Neuronal stem cell (in vitro differentiated cells): ENCODE measurements at regions not wholly inside any gene's neighbourhood (a gene's known extent, or its start where the extent isn't known, plus 50 kb on each side); places are given as distances from the start of the nearest gene placed in this dataset.

Experiments used
- DNase-seq: peaks from one replicate; pipeline ENCODE4 v3.0.0-alpha.2; 2013; ENCODE audit warnings: low spot score
- H2AFZ ChIP-seq: one replicate; pipeline ENCODE4 v1.6.1; 2013; ENCODE audit warnings: mild to moderate bottlenecking, low read length, inconsistent platforms
- H2AK5ac ChIP-seq: 2 replicates; pipeline ENCODE4 v1.6.1; 2013; ENCODE audit warnings: low read depth, mild to moderate bottlenecking, inconsistent platforms, low read length, moderate library complexity, mixed read lengths
- H2BK120ac ChIP-seq: 2 replicates; pipeline ENCODE4 v1.6.1; 2013; ENCODE audit warnings: low read depth, mild to moderate bottlenecking, inconsistent platforms, low read length, moderate library complexity, mixed read lengths
- H2BK12ac ChIP-seq: one replicate; pipeline ENCODE4 v1.6.1; 2013; ENCODE audit warnings: low read length, inconsistent platforms
- H2BK15ac ChIP-seq: 2 replicates; pipeline ENCODE4 v1.6.1; 2013; ENCODE audit warnings: mild to moderate bottlenecking, low read length, inconsistent platforms, mixed read lengths
- H2BK5ac ChIP-seq: one replicate; pipeline ENCODE4 v1.6.1; 2013; ENCODE audit warnings: inconsistent platforms, mild to moderate bottlenecking, low read length, moderate library complexity
- H3K14ac ChIP-seq: one replicate; pipeline ENCODE4 v1.6.1; 2013; ENCODE audit warnings: low read length, inconsistent platforms
- H3K18ac ChIP-seq: 2 replicates; pipeline ENCODE4 v1.6.1; 2013; ENCODE audit warnings: low read length, inconsistent platforms
- H3K23ac ChIP-seq: 2 replicates; pipeline ENCODE4 v1.6.1; 2013; ENCODE audit warnings: low read depth, mild to moderate bottlenecking, mixed read lengths, low read length, inconsistent platforms; ENCODE audit not compliant: poor library complexity
- H3K27ac ChIP-seq: replicated peaks from 3 replicates; pipeline ENCODE4 v1.5.1; 2013; ENCODE audit warnings: low read length, inconsistent platforms
- H3K27me3 ChIP-seq, 3 experiments: 2 replicates each; pipeline ENCODE4 v1.6.1; 2013; ENCODE audit warnings: low read length in 3 of 3, mild to moderate bottlenecking in 2 of 3, inconsistent platforms in 1 of 3, low read depth in 1 of 3, mixed read lengths in 1 of 3, moderate library complexity in 1 of 3; ENCODE audit not compliant: control insufficient read depth in 3 of 3, insufficient read depth in 3 of 3
- H3K36me3 ChIP-seq, 2 donors: replicated peaks in 1 of 2; 2 replicates each; pipeline ENCODE4 v1.6.1; 2013; ENCODE audit warnings: low read length in 2 of 2; ENCODE audit not compliant: control insufficient read depth in 2 of 2, insufficient read depth in 2 of 2
- H3K4ac ChIP-seq: 2 replicates; pipeline ENCODE4 v1.6.1; 2013; ENCODE audit warnings: inconsistent platforms, mild to moderate bottlenecking, low read length, moderate library complexity
- H3K4me1 ChIP-seq, 2 donors: 1 replicate in 1 of 2; 2 replicates in 1 of 2; pipeline ENCODE4 v1.6.1; 2013; ENCODE audit warnings: low read length in 2 of 2, low read depth in 1 of 2; ENCODE audit not compliant: control insufficient read depth in 2 of 2, insufficient read depth in 1 of 2
- H3K4me2 ChIP-seq: one replicate; pipeline ENCODE4 v1.6.1; 2013; ENCODE audit warnings: mild to moderate bottlenecking, low read length, inconsistent platforms; ENCODE audit not compliant: insufficient read depth, poor library complexity, severe bottlenecking
- H3K4me3 ChIP-seq, 2 donors: 2 replicates each; pipeline ENCODE4 v1.5.1; 2013; ENCODE audit warnings: low read length in 2 of 2, mild to moderate bottlenecking in 2 of 2, inconsistent platforms in 1 of 2, moderate library complexity in 1 of 2
- H3K79me1 ChIP-seq: one replicate; pipeline ENCODE4 v1.6.1; 2013; ENCODE audit warnings: low read depth, mild to moderate bottlenecking, inconsistent platforms, low read length, moderate library complexity
- H3K9ac ChIP-seq: one replicate; pipeline ENCODE4 v1.6.1; 2013; ENCODE audit warnings: mild to moderate bottlenecking, low read depth, low read length, inconsistent platforms; ENCODE audit not compliant: poor library complexity
- H3K9me3 ChIP-seq, 2 donors: replicated peaks in 1 of 2; 2 replicates each; pipeline versions ENCODE3 to v1.6.1; 2013; ENCODE audit warnings: low read length in 2 of 2, mild to moderate bottlenecking in 2 of 2, inconsistent platforms in 1 of 2, low read depth in 1 of 2, mixed read lengths in 1 of 2, moderate library complexity in 1 of 2; ENCODE audit not compliant: control insufficient read depth in 2 of 2, insufficient read depth in 1 of 2
- H4K8ac ChIP-seq: one replicate; pipeline ENCODE4 v1.6.1; 2013; ENCODE audit warnings: low read depth, mild to moderate bottlenecking, inconsistent platforms, low read length, moderate library complexity
- H4K91ac ChIP-seq: one replicate; pipeline ENCODE4 v1.6.1; 2013; ENCODE audit warnings: low read length, low read depth, mild to moderate bottlenecking, inconsistent platforms; ENCODE audit not compliant: poor library complexity
- WGBS, 2 donors: extraction: QIAGEN DNeasy Blood & Tissue Kit; methylation state at CpG; one replicate each; pipeline ENCODE4 v1.1.7; 2013; ENCODE audit warnings: missing lambda C conversion rate in 2 of 2, mixed read lengths in 1 of 2; ENCODE audit not compliant: insufficient read length in 2 of 2, insufficient replicate concordance in 1 of 2; ENCODE audit errors: extremely low coverage in 2 of 2; 5-methylcytosine and 5-hydroxymethylcytosine counted together

GRCh38 chr14:25412998-25413397 lies 363.1 kb upstream of the STXBP6 start:
- no peak overlapping the region for H3K4ac ChIP-seq
- no peak overlapping the region for H3K4me3 ChIP-seq
- H3K36me3 ChIP-seq, result no peaks in the 10 kb centered on the region
- H3K4me2 ChIP-seq, result no peak overlapping the region
- H3K9ac ChIP-seq, result no peak overlapping the region
- no peak overlapping the region for H4K91ac ChIP-seq
- H3K27me3 ChIP-seq, result no peaks in the 10 kb centered on the region
- H3K79me1 ChIP-seq, result no peaks in the 10 kb centered on the region
- no peak for DNase-seq
- no peak overlapping the region for H4K8ac ChIP-seq
- no peak overlapping the region for H2AK5ac ChIP-seq
- no peak overlapping the region for H2BK15ac ChIP-seq
- H2BK5ac ChIP-seq, result no peak overlapping the region
- H3K27ac ChIP-seq, result no peak overlapping the region
- no peak overlapping the region for H2AFZ ChIP-seq
- H3K14ac ChIP-seq, result no peak overlapping the region
- H3K18ac ChIP-seq, result no peak overlapping the region
- no peak overlapping the region for H3K23ac ChIP-seq
- H3K4me1 ChIP-seq, result no peaks in the 10 kb centered on the region
- H2BK12ac ChIP-seq, result no peak overlapping the region
- H2BK120ac ChIP-seq, result no peak overlapping the region
- no peaks in the 10 kb centered on the region for H3K9me3 ChIP-seq

- WGBS, 2 donors, result no CpG with 5 or more reads among the region's 6 CpGs
- DNase-seq, result peak; percentile 35
- no peaks in the 10 kb centered on the region for H3K4me1 ChIP-seq
Observed at GRCh38 chr14:25411781-25412757, 362.1 kb upstream of the STXBP6 start.

GRCh38 chr14:25406818-25407217 lies 356.9 kb upstream of the STXBP6 start:
- no peaks in the 10 kb centered on the region for H3K79me1 ChIP-seq
- no peak overlapping the region for H2AFZ ChIP-seq
- H4K8ac ChIP-seq, result no peak overlapping the region
- H3K9me3 ChIP-seq, result no peaks in the 10 kb centered on the region
- no peak overlapping the region for H3K4me3 ChIP-seq
- H3K4ac ChIP-seq, result no peak overlapping the region
- no peak overlapping the region for H3K4me2 ChIP-seq
- no peak overlapping the region for H2BK5ac ChIP-seq
- H3K4me1 ChIP-seq, result no peaks in the 10 kb centered on the region
- H3K27ac ChIP-seq, result no peak overlapping the region
- no peak overlapping the region for H4K91ac ChIP-seq
- no CpG with 5 or more reads among the region's 5 CpGs for WGBS, 2 donors
- H3K14ac ChIP-seq, result no peak overlapping the region
- no peak overlapping the region for H2BK120ac ChIP-seq
- no peak overlapping the region for H3K23ac ChIP-seq
- H3K9ac ChIP-seq, result no peak overlapping the region
- no peaks in the 10 kb centered on the region for H3K27me3 ChIP-seq
- H2BK12ac ChIP-seq, result no peak overlapping the region
- no peak overlapping the region for H2BK15ac ChIP-seq
- no peak overlapping the region for H3K18ac ChIP-seq
- peak; percentile 56 for DNase-seq
- H3K36me3 ChIP-seq, result no peaks in the 10 kb centered on the region
- no peak overlapping the region for H2AK5ac ChIP-seq

More at GRCh38 chr14:25411781-25412757, 362.1 kb upstream of the STXBP6 start:
- H3K14ac ChIP-seq, result no peak overlapping the region
- H3K23ac ChIP-seq, result no peak overlapping the region
- no peak overlapping the region for H3K18ac ChIP-seq
- H3K4ac ChIP-seq, result no peak overlapping the region
- H3K79me1 ChIP-seq, result no peaks in the 10 kb centered on the region
- no peaks in the 10 kb centered on the region for H3K9me3 ChIP-seq
- H3K4me2 ChIP-seq, result no peak overlapping the region
- no peak overlapping the region for H2AFZ ChIP-seq
- H2BK15ac ChIP-seq, result no peak overlapping the region
- H3K27me3 ChIP-seq, result no peaks in the 10 kb centered on the region
- H2BK120ac ChIP-seq, result no peak overlapping the region
- no peak overlapping the region for H3K4me3 ChIP-seq
- no peak overlapping the region for H3K27ac ChIP-seq
- no peak overlapping the region for H2BK5ac ChIP-seq
- no peak overlapping the region for H2AK5ac ChIP-seq
- H2BK12ac ChIP-seq, result no peak overlapping the region
- no peak overlapping the region for H4K8ac ChIP-seq
- H4K91ac ChIP-seq, result no peak overlapping the region
- no peak overlapping the region for H3K9ac ChIP-seq
- no peaks in the 10 kb centered on the region for H3K36me3 ChIP-seq

GRCh38 chr14:25400607-25401206 lies 350.8 kb upstream of the STXBP6 start:
- H3K18ac ChIP-seq, result no peak overlapping the region
- H2BK15ac ChIP-seq, result no peak overlapping the region
- no peak overlapping the region for H4K8ac ChIP-seq

More at GRCh38 chr14:25400607-25401206, 350.8 kb upstream of the STXBP6 start:
- no peak overlapping the region for H3K4me2 ChIP-seq
- no peak overlapping the region for H2AFZ ChIP-seq
- no CpG with 5 or more reads among the region's 12 CpGs for WGBS, 2 donors
- H3K14ac ChIP-seq, result no peak overlapping the region
- no peak overlapping the region for H3K4ac ChIP-seq
- H3K36me3 ChIP-seq, result no peaks in the 10 kb centered on the region
- no peaks in the 10 kb centered on the region for H3K79me1 ChIP-seq
- H3K4me3 ChIP-seq, result no peak overlapping the region
- no peak overlapping the region for H3K23ac ChIP-seq
- no peak overlapping the region for H4K91ac ChIP-seq
- H2BK12ac ChIP-seq, result no peak overlapping the region
- H3K27me3 ChIP-seq, result no peaks in the 10 kb centered on the region
- no peak overlapping the region for H2BK5ac ChIP-seq
- DNase-seq, result peak; percentile 55
- no peaks in the 10 kb centered on the region for H3K9me3 ChIP-seq
- no peak overlapping the region for H2BK120ac ChIP-seq
- no peak overlapping the region for H3K27ac ChIP-seq
- H3K9ac ChIP-seq, result no peak overlapping the region
- no peaks in the 10 kb centered on the region for H3K4me1 ChIP-seq
- H2AK5ac ChIP-seq, result no peak overlapping the region
